ENCODE measurements at regions not wholly inside any gene's neighbourhood (a gene's known extent, or its start where the extent isn't known, plus 50 kb on each side); places are given as distances from the start of the nearest gene placed in this dataset.

DNA sequence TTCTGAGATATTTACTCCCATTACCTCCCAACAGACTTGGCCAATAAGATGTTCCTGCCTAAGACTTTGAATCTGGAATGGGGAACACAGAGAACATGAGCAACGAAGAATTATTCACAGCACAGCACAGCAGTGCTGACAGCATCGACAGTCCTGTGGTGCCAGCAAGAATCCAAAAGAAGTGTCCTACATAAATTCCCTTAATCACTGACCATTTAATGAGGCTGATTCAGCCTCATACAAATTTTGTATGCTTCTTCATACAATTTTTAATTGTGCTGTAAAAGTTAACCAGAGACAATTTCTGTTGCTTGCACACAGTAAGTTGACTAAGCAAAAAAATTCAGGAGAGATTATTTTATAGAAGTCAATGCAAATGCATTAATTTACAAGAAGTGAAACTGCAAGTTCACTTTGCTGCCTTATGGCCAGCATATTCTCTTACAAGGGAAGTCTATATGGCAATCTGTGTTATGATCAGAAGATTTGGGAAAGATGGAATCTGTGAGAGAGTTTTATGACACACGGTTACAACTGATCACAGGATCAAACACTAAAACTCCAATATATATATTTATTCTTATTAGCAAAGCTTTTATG lies 855.9 kb downstream of the LTN1 start:
- H3K36me3 Mint-ChIP-seq (ENCODE audit: insufficient read depth, unreplicated experiment): no peaks in the 10 kb centered on the region
- H3K27me3 Mint-ChIP-seq (ENCODE audit: insufficient read depth, unreplicated experiment): no peaks in the 10 kb centered on the region
- peaks cover 6% of the 10 kb centered on the region for H3K4me1 Mint-ChIP-seq (ENCODE audit: low read depth, unreplicated experiment)
- ChIA-PET POLR2A (no interaction called here), CTCF (no interaction called here)
- no TSS peak for BruUV-seq (replicated peaks)
- intact Hi-C loops (cut with micrococcal nuclease; ENCODE audit: unreplicated experiment): no loop called here
- no peaks in the 10 kb centered on the region for H3K4me1 ChIP-seq
- TF ChIP-seq, protein P1, sequence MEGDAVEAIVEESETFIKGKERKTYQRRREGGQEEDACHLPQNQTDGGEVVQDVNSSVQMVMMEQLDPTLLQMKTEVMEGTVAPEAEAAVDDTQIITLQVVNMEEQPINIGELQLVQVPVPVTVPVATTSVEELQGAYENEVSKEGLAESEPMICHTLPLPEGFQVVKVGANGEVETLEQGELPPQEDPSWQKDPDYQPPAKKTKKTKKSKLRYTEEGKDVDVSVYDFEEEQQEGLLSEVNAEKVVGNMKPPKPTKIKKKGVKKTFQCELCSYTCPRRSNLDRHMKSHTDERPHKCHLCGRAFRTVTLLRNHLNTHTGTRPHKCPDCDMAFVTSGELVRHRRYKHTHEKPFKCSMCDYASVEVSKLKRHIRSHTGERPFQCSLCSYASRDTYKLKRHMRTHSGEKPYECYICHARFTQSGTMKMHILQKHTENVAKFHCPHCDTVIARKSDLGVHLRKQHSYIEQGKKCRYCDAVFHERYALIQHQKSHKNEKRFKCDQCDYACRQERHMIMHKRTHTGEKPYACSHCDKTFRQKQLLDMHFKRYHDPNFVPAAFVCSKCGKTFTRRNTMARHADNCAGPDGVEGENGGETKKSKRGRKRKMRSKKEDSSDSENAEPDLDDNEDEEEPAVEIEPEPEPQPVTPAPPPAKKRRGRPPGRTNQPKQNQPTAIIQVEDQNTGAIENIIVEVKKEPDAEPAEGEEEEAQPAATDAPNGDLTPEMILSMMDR (IDR thresholded peaks at IDR 0.05; ENCODE audit: insufficient read depth in 1 of 2, low read depth in 1 of 2, low read length in 1 of 2, severe bottlenecking in 1 of 2, unreplicated experiment in 1 of 2): no peak
- no peaks in the 10 kb centered on the region for H3K27me3 ChIP-seq (replicated peaks; ENCODE audit: control insufficient read depth, insufficient read depth, low read length)
- H3K4me3 ChIP-seq (ENCODE audit: low read depth, low read length): no peak overlapping the region
- H3K9me3 ChIP-seq: peaks cover 7% of the 10 kb centered on the region; the same call in 1 of the 2 replicates
- no peak for DNase-seq
- H3K27ac Mint-ChIP-seq (ENCODE audit: unreplicated experiment): no peak overlapping the region
- no peak overlapping the region for H3K4me3 Mint-ChIP-seq (ENCODE audit: unreplicated experiment)
- no peaks in the 10 kb centered on the region for H3K36me3 ChIP-seq (ENCODE audit: control insufficient read depth, insufficient read depth, low read length)
- H3K9me3 Mint-ChIP-seq (ENCODE audit: unreplicated experiment): peaks cover 11% of the 10 kb centered on the region

DNA sequence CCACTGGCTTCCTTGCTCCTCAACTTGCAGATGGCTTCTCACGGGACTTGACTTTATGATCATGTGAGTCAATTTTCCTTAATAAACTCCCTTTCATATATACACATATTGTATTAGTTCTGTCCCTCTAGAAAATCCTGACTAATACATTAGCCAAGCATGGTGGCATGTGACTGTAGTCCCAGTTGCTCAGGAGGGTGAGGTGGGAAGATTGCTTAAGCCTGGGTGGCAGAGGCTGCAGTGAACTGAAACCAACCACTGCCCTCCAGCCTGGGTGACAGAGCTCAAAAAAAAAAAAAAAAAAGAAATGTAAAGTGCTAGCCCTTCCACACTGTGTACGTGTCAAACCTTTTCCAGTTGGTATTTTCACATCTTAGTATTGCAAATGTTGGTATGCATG lies 857.0 kb downstream of the LTN1 start:
- Mint-ChIP-seq H3K9me3 (ENCODE audit: unreplicated experiment) (peaks cover 11% of the 10 kb centered on the region), H3K27ac (ENCODE audit: unreplicated experiment) (no peak overlapping the region), H3K4me1 (ENCODE audit: low read depth, unreplicated experiment) (peaks cover 6% of the 10 kb centered on the region), H3K36me3 (ENCODE audit: insufficient read depth, unreplicated experiment) (no peaks in the 10 kb centered on the region), H3K4me3 (ENCODE audit: unreplicated experiment) (no peak overlapping the region), H3K27me3 (ENCODE audit: insufficient read depth, unreplicated experiment) (no peaks in the 10 kb centered on the region)
- BruUV-seq (replicated peaks): no TSS peak
- Histone ChIP-seq H3K36me3 (ENCODE audit: control insufficient read depth, insufficient read depth, low read length) (no peaks in the 10 kb centered on the region), H3K4me3 (ENCODE audit: low read depth, low read length) (no peak overlapping the region), H3K9me3 (peaks cover 7% of the 10 kb centered on the region; the same call in 1 of the 2 replicates), H3K27me3 (replicated peaks; ENCODE audit: control insufficient read depth, insufficient read depth, low read length) (no peaks in the 10 kb centered on the region), H3K4me1 (no peaks in the 10 kb centered on the region)
- DNase-seq: no peak
- ChIA-PET POLR2A (no interaction called here), CTCF (no interaction called here)
- intact Hi-C loops (cut with micrococcal nuclease; ENCODE audit: unreplicated experiment): no loop called here
- TF ChIP-seq, protein P1 (IDR thresholded peaks at IDR 0.05; ENCODE audit: insufficient read depth in 1 of 2, low read depth in 1 of 2, low read length in 1 of 2, severe bottlenecking in 1 of 2, unreplicated experiment in 1 of 2): no peak

DNA sequence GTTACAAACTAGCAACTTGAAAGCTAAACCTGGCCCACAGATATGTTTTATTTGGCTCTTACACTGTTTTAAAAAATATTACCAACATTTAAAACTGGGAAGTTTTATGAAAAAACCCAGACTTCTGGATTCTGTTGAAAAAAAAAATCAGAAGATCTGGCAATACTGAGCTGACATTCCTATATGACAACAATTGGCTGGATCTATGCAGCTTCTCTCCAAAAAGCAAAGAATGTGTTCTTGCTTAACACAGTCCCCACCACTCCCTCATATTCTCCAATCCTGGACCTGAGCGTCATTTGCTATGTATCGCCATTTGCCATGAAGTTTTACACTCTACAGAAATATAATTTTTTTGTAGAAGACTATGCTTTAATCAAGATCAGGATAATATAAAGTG lies 859.6 kb downstream of the LTN1 start:
- TF ChIP-seq, protein P1 (IDR thresholded peaks at IDR 0.05; ENCODE audit: insufficient read depth in 1 of 2, low read depth in 1 of 2, low read length in 1 of 2, severe bottlenecking in 1 of 2, unreplicated experiment in 1 of 2): no peak
- Histone ChIP-seq H3K4me1 (no peaks in the 10 kb centered on the region), H3K4me3 (ENCODE audit: low read depth, low read length) (no peak overlapping the region), H3K9me3 (no peaks in the 10 kb centered on the region), H3K36me3 (ENCODE audit: control insufficient read depth, insufficient read depth, low read length) (no peaks in the 10 kb centered on the region), H3K27me3 (replicated peaks; ENCODE audit: control insufficient read depth, insufficient read depth, low read length) (no peaks in the 10 kb centered on the region)
- H3K4me1 Mint-ChIP-seq (ENCODE audit: low read depth, unreplicated experiment): no peaks in the 10 kb centered on the region
- no peak for DNase-seq
- ChIA-PET CTCF (no interaction called here), POLR2A (no interaction called here)
- intact Hi-C loops (cut with micrococcal nuclease; ENCODE audit: unreplicated experiment): no loop called here
- no peak overlapping the region for H3K4me3 Mint-ChIP-seq (ENCODE audit: unreplicated experiment)
- H3K36me3 Mint-ChIP-seq (ENCODE audit: insufficient read depth, unreplicated experiment): no peaks in the 10 kb centered on the region
- H3K27me3 Mint-ChIP-seq (ENCODE audit: insufficient read depth, unreplicated experiment): no peaks in the 10 kb centered on the region
- BruUV-seq (replicated peaks): no TSS peak
- peaks cover under 1% of the 10 kb centered on the region for H3K9me3 Mint-ChIP-seq (ENCODE audit: unreplicated experiment)
- H3K27ac Mint-ChIP-seq (ENCODE audit: unreplicated experiment): no peak overlapping the region

All from Caco-2 (cell line).